ENCODE measurements at regions not wholly inside any gene's neighbourhood (a gene's known extent, or its start where the extent isn't known, plus 50 kb on each side); places are given as distances from the start of the nearest gene placed in this dataset.

- Histone ChIP-seq H3K27ac (replicated peaks) (no peak overlapping the region), H3K27me3 (ENCODE audit: insufficient read depth, poor library complexity, severe bottlenecking) (no peaks in the 10 kb centered on the region), H3K4me3 (replicated peaks; ENCODE audit: insufficient read depth, low read length) (no peak overlapping the region)
- no peak for DNase-seq (ENCODE audit: low read depth in 1 of 2, low spot score in 1 of 2)
- TF ChIP-seq POLR2AphosphoS5 (IDR thresholded peaks at IDR 0.05; ENCODE audit: low read depth) (no peak), SPI1 (IDR thresholded peaks at IDR 0.05; ENCODE audit: borderline replicate concordance, low read depth) (no peak), GABPA (IDR thresholded peaks at IDR 0.05; ENCODE audit: low read depth) (no peak), REST (IDR thresholded peaks at IDR 0.05; ENCODE audit: insufficient replicate concordance, low read depth) (no peak), CTCF (IDR thresholded peaks at IDR 0.05; ENCODE audit: insufficient read depth, low read length) (no peak)
Measured at GRCh38 chr6:17218023-17218748, 63.0 kb upstream of the RBM24 start.

DNA sequence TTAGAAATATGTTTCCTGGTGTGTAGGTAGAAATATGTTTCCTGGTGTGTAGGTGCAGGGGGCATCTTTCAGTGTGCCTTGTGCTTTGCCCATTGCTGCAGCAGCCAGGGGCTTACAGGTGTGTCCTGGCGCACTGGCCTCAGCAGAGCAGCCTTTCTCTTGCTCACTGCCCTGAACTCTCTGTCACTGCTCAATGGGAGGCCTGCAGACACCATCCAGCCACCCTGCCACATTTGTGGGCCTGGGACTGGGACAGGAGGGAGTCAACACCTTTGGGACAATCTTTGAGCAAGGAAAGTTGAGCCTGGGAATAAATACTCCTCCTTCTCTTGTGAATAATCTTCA is 62.4 kb upstream of the RBM24 start:
- no peak overlapping the region for H3K4me3 ChIP-seq (replicated peaks; ENCODE audit: insufficient read depth, low read length)
- H3K27me3 ChIP-seq (ENCODE audit: insufficient read depth, poor library complexity, severe bottlenecking) = no peaks in the 10 kb centered on the region
- DNase-seq (ENCODE audit: low read depth in 1 of 2, low spot score in 1 of 2) = no peak
- H3K27ac ChIP-seq (replicated peaks) = no peak overlapping the region
- TF ChIP-seq CTCF (IDR thresholded peaks at IDR 0.05; ENCODE audit: insufficient read depth, low read length) (no peak), GABPA (IDR thresholded peaks at IDR 0.05; ENCODE audit: low read depth) (no peak), REST (IDR thresholded peaks at IDR 0.05; ENCODE audit: insufficient replicate concordance, low read depth) (no peak), SPI1 (IDR thresholded peaks at IDR 0.05; ENCODE audit: borderline replicate concordance, low read depth) (no peak), POLR2AphosphoS5 (IDR thresholded peaks at IDR 0.05; ENCODE audit: low read depth) (no peak)

- no peak for DNase-seq (ENCODE audit: low read depth in 1 of 2, low spot score in 1 of 2)
- Histone ChIP-seq H3K27me3 (ENCODE audit: insufficient read depth, poor library complexity, severe bottlenecking) (no peaks in the 10 kb centered on the region), H3K4me3 (replicated peaks; ENCODE audit: insufficient read depth, low read length) (no peak overlapping the region), H3K27ac (replicated peaks) (no peak overlapping the region)
- TF ChIP-seq SPI1 (IDR thresholded peaks at IDR 0.05; ENCODE audit: borderline replicate concordance, low read depth) = no peak
- no peak for TF ChIP-seq POLR2AphosphoS5 (IDR thresholded peaks at IDR 0.05; ENCODE audit: low read depth)
- no peak for TF ChIP-seq GABPA (IDR thresholded peaks at IDR 0.05; ENCODE audit: low read depth)
- TF ChIP-seq CTCF (IDR thresholded peaks at IDR 0.05; ENCODE audit: insufficient read depth, low read length) = no peak
- no peak for TF ChIP-seq REST (IDR thresholded peaks at IDR 0.05; ENCODE audit: insufficient replicate concordance, low read depth)
Measured at GRCh38 chr6:17219098-17219497, 62.1 kb upstream of the RBM24 start.
